Midbrain (tissue), 1 donor: ENCODE measurements at regions not wholly inside any gene's neighbourhood (a gene's known extent, or its start where the extent isn't known, plus 50 kb on each side); places are given as distances from the start of the nearest gene placed in this dataset.

Source experiments
- DNase-seq: peaks from one replicate; lab custom pipeline; 2025; lab: John Stamatoyannopoulos, UW

GRCh38 chr12:30437616-30438015, 258.1 kb downstream of the IPO8 start:
- no peak for DNase-seq

GRCh38 chr12:30437044-30437443, 258.6 kb downstream of the IPO8 start:
- DNase-seq: no peak

- DNase-seq: no peak
Measured at GRCh38 chr12:30428098-30428497, 267.6 kb downstream of the IPO8 start.

GRCh38 chr12:30427555-30427954, 268.1 kb downstream of the IPO8 start:
- no peak for DNase-seq

- DNase-seq: no peak
Measured at GRCh38 chr12:30425445-30425844, 270.2 kb downstream of the IPO8 start.

GRCh38 chr12:30423330-30423729, 272.3 kb downstream of the IPO8 start:
- DNase-seq: no peak

GRCh38 chr12:30422844-30423243, 272.8 kb downstream of the IPO8 start:
- no peak for DNase-seq

GRCh38 chr12:30420561-30420960, 275.1 kb downstream of the IPO8 start:
- no peak for DNase-seq

- DNase-seq: no peak
Measured at GRCh38 chr12:30417697-30418231, 277.9 kb downstream of the IPO8 start.

- DNase-seq: no peak
Measured at GRCh38 chr12:30416631-30417030, 279.0 kb downstream of the IPO8 start.

GRCh38 chr12:30415777-30416176, 279.9 kb downstream of the IPO8 start:
- no peak for DNase-seq

GRCh38 chr12:30414507-30414906, 281.2 kb downstream of the IPO8 start:
- no peak for DNase-seq

GRCh38 chr12:30400349-30400748, 295.3 kb downstream of the IPO8 start:
- no peak for DNase-seq

- no peak for DNase-seq
Measured at GRCh38 chr12:30399859-30400258, 295.8 kb downstream of the IPO8 start.

- no peak for DNase-seq
Measured at GRCh38 chr12:30396576-30396975, 299.1 kb downstream of the IPO8 start.

- no peak for DNase-seq
Measured at GRCh38 chr12:30395190-30395589, 300.5 kb downstream of the IPO8 start.

- no peak for DNase-seq
Measured at GRCh38 chr12:30391766-30392366, 303.8 kb downstream of the IPO8 start.

GRCh38 chr12:30385706-30386105, 310.0 kb downstream of the IPO8 start:
- no peak for DNase-seq

- no peak for DNase-seq
Measured at GRCh38 chr12:30384976-30385375, 310.7 kb downstream of the IPO8 start.

GRCh38 chr12:30378307-30378706, 317.4 kb downstream of the IPO8 start:
- DNase-seq: no peak

- no peak for DNase-seq
Measured at GRCh38 chr12:30364822-30365221, 330.8 kb downstream of the IPO8 start.

- no peak for DNase-seq
Measured at GRCh38 chr12:30361145-30361544, 334.5 kb downstream of the IPO8 start.

- DNase-seq: no peak
Measured at GRCh38 chr12:30358671-30359070, 337.0 kb downstream of the IPO8 start.

- DNase-seq: no peak
Measured at GRCh38 chr12:30357766-30358490, 337.7 kb downstream of the IPO8 start.
